Stimulated activated CD4-positive, alpha-beta T cell treated with anti-CD3 and anti-CD28 coated beads, Interleukin-15, amount 100 ng/mL, for 1 hour (primary cell): ENCODE measurements at regions not wholly inside any gene's neighbourhood (a gene's known extent, or its start where the extent isn't known, plus 50 kb on each side); places are given as distances from the start of the nearest gene placed in this dataset.

Experiments
- DNase-seq, 2 donors: peaks; one replicate each; pipeline ENCODE4 v3.0.0-alpha.2; 2020; ENCODE audit warnings: low read depth in 1 of 2, low spot score in 1 of 2

- DNase-seq = no peak
These were observed 57.3 kb upstream of the SLC35B3 start for GRCh38 chr6:8492536-8493133.
